GM06990 (cell line): ENCODE measurements at regions not wholly inside any gene's neighbourhood (a gene's known extent, or its start where the extent isn't known, plus 50 kb on each side); places are given as distances from the start of the nearest gene placed in this dataset.

ENCODE experiments used
- DNase-seq: peaks from one replicate; pipeline ENCODE4 v3.0.0-alpha.2; 2011; ENCODE audit not compliant: insufficient read length; ENCODE audit errors: extremely low read depth
- H3K27me3 ChIP-seq: replicated peaks from 2 replicates; pipeline ENCODE4 v1.6.0; 2011; ENCODE audit warnings: low read length; ENCODE audit not compliant: control insufficient read depth, insufficient read depth
- H3K36me3 ChIP-seq: 2 replicates; pipeline ENCODE4 v1.5.1; 2011; ENCODE audit warnings: low read length; ENCODE audit not compliant: control insufficient read depth, insufficient read depth
- H3K4me3 ChIP-seq: replicated peaks from 2 replicates; pipeline ENCODE4 v1.5.1; 2011; ENCODE audit warnings: low read depth, mild to moderate bottlenecking, control low read depth, low read length
- CTCF ChIP-seq: IDR thresholded peaks from 2 replicates; pipeline ENCODE4 v1.5.1; 2011; ENCODE audit warnings: low read length, control low read depth, mild to moderate bottlenecking, inconsistent platforms; ENCODE audit not compliant: insufficient read depth, poor library complexity, severe bottlenecking

DNA sequence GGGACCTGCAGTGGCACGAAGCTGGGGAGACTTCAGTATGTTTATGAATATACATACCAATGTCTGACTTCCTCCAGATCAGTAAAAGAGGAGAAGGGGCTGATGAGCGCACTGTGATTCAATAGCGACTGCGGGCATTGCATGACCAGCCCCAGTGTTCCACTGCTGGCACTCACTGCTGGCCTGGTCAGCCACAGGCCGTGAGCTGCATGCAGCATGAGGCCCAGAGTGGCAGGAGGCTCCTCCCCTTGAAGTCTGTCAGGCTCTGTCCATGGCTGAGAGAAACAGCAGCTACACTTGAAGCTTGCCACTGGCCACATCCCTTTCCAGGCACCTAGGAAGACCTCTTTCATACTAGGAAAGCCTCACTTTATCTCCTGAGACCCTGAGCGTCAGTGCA lies 265.9 kb upstream of the CDYL start:
- no peaks in the 10 kb centered on the region for H3K36me3 ChIP-seq
- no peak for DNase-seq
- H3K4me3 ChIP-seq: no peak overlapping the region
- no peak for TF ChIP-seq CTCF
- H3K27me3 ChIP-seq: no peaks in the 10 kb centered on the region; the same call in 1 of the 2 replicates

DNA sequence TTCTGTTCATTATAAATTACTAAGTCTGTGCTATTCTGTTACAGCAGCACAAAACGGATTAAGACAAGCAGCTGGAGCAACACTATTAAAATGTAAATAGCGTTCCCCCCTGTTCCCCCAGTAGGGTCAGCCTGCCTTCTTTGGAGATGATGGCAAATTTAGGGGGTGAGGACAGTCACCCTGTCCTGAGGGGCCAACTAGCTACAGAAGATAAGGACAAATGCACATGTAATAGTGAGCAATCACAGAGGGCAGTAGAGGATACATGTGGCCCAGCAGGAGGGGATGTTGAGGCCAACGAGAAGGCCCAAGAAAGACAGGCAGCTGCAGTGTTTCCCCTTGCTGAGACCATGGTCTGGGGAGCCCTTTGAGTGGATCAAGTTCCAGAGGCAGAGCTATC lies 266.7 kb upstream of the CDYL start:
- Histone ChIP-seq H3K27me3 (no peaks in the 10 kb centered on the region; the same call in 1 of the 2 replicates), H3K4me3 (no peak overlapping the region), H3K36me3 (no peaks in the 10 kb centered on the region)
- TF ChIP-seq CTCF: no peak
- DNase-seq: no peak

DNA sequence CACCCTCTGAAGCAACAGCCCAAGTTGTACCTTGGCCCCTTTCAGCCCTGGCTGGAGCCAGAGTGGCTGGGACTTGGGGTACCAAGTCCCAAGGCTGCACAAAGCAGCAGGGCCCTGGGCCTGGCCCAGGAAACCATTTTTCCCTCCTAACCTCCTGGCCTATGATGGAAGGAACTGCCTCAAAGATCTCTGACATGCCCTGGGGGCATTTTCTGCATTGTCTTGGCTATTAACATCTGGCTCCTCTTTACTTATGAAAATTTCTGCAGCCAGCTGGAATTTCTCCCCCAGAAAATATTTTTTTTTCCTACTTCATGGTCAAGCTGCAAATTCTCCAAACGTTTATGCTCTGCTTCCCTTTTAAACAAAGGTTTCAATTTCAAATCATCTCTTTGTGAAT lies 269.4 kb upstream of the CDYL start:
- Histone ChIP-seq H3K36me3 (no peaks in the 10 kb centered on the region), H3K27me3 (no peaks in the 10 kb centered on the region; the same call in 1 of the 2 replicates), H3K4me3 (no peak overlapping the region)
- no peak for TF ChIP-seq CTCF
- DNase-seq: no peak

GRCh38 chr6:4506223-4506622 lies 270.0 kb upstream of the CDYL start:
- no peak for DNase-seq
- H3K27me3 ChIP-seq: no peaks in the 10 kb centered on the region; the same call in 1 of the 2 replicates
- no peak for TF ChIP-seq CTCF

GRCh38 chr6:4504700-4505099 lies 271.5 kb upstream of the CDYL start:
- Histone ChIP-seq H3K36me3 (no peaks in the 10 kb centered on the region), H3K4me3 (no peak overlapping the region), H3K27me3 (no peaks in the 10 kb centered on the region; the same call in 1 of the 2 replicates)
- no peak for DNase-seq
- TF ChIP-seq CTCF: no peak

More at GRCh38 chr6:4506223-4506622, 270.0 kb upstream of the CDYL start:
- no peaks in the 10 kb centered on the region for H3K36me3 ChIP-seq
- no peak overlapping the region for H3K4me3 ChIP-seq

DNA sequence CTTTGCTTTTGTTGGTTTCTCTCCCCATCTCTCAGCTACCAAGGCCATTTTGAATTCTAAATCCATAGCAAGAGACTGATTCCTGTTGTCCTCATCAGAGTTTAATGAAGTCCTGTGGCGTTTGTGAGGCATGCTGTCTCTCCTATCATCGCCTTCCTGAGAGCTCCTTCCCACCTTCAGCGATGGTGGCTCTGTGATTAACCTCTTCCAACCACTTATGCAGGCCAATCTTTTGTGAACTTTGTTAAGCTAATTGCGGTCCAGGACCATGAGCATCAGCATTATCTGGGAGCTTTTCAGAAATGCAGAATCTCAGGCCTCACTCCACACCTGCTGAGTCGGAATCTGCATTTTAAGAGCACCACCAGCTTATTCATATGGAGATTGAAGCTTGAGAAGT lies 272.5 kb upstream of the CDYL start:
- Histone ChIP-seq H3K27me3 (no peaks in the 10 kb centered on the region), H3K4me3 (no peak overlapping the region), H3K36me3 (no peaks in the 10 kb centered on the region)
- no peak for DNase-seq
- no peak for TF ChIP-seq CTCF
